GM12864 (cell line): ENCODE measurements at regions not wholly inside any gene's neighbourhood (a gene's known extent, or its start where the extent isn't known, plus 50 kb on each side); places are given as distances from the start of the nearest gene placed in this dataset.

Source experiments
- DNase-seq: peaks from one replicate; pipeline ENCODE4 v3.0.0-alpha.2; 2011; ENCODE audit warnings: low read depth
- H3K4me3 ChIP-seq: 2 replicates; pipeline ENCODE4 v1.5.1; 2011; ENCODE audit warnings: mild to moderate bottlenecking, low read depth, low read length, control low read depth
- TF ChIP-seq, protein P1 (sequence below): IDR thresholded peaks from 2 replicates; pipeline ENCODE4 v1.5.1; 2011; ENCODE audit warnings: low read depth, mild to moderate bottlenecking, moderate library complexity, low read length, control low read depth, inconsistent platforms; ENCODE audit errors: missing control alignments

GRCh38 chr7:41870461-41871138 lies 167.7 kb upstream of the INHBA start:
- TF ChIP-seq, protein P1, sequence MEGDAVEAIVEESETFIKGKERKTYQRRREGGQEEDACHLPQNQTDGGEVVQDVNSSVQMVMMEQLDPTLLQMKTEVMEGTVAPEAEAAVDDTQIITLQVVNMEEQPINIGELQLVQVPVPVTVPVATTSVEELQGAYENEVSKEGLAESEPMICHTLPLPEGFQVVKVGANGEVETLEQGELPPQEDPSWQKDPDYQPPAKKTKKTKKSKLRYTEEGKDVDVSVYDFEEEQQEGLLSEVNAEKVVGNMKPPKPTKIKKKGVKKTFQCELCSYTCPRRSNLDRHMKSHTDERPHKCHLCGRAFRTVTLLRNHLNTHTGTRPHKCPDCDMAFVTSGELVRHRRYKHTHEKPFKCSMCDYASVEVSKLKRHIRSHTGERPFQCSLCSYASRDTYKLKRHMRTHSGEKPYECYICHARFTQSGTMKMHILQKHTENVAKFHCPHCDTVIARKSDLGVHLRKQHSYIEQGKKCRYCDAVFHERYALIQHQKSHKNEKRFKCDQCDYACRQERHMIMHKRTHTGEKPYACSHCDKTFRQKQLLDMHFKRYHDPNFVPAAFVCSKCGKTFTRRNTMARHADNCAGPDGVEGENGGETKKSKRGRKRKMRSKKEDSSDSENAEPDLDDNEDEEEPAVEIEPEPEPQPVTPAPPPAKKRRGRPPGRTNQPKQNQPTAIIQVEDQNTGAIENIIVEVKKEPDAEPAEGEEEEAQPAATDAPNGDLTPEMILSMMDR = no peak
- no peak overlapping the region for H3K4me3 ChIP-seq
- no peak for DNase-seq

DNA sequence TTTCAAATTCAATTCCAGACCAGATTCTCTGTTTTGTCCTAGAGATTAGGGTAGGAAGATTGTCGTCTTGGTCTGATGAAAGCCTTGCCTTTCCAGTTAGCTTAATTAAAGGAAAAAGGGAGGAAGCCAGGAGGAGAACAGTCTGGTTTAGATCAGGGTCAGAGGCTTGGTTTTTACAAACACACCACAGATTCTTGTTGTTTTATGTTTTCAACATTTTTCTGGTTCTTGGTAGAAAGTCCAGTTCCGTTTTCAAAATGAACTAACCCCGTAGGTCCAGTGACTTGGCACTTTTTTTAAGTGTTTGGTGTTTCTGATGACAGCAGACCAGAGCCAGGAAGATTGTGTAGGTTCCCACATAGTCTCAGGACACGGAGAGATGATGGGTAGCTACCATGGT lies 167.1 kb upstream of the INHBA start:
- TF ChIP-seq, protein P1 = no peak
- DNase-seq = no peak
- H3K4me3 ChIP-seq = no peak overlapping the region

GRCh38 chr7:41869596-41869995 lies 166.7 kb upstream of the INHBA start:
- DNase-seq = no peak
- H3K4me3 ChIP-seq = no peak overlapping the region

DNA sequence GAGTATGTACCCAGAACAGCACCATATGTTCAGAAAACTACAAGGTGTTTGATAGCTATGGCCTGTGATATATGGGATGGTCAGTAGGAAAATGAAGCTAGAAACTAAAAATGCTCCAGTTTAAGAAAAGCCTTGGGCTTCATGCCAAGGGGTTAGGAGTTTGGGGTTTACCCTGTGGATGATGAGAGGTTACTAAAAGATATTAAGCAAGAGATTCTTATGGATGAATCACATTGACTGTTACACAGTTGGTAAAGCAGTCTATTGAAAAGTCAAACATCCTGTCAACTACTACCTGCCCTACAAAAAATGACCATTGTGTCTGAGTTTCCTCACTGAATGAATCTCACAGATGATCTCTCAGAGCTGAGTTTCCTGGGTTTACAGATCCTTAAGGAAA lies 166.2 kb upstream of the INHBA start:
- TF ChIP-seq, protein P1 = no peak
- H3K4me3 ChIP-seq = no peak overlapping the region
- DNase-seq = no peak

More at GRCh38 chr7:41869596-41869995, 166.7 kb upstream of the INHBA start:
- TF ChIP-seq, protein P1 = no peak

DNA sequence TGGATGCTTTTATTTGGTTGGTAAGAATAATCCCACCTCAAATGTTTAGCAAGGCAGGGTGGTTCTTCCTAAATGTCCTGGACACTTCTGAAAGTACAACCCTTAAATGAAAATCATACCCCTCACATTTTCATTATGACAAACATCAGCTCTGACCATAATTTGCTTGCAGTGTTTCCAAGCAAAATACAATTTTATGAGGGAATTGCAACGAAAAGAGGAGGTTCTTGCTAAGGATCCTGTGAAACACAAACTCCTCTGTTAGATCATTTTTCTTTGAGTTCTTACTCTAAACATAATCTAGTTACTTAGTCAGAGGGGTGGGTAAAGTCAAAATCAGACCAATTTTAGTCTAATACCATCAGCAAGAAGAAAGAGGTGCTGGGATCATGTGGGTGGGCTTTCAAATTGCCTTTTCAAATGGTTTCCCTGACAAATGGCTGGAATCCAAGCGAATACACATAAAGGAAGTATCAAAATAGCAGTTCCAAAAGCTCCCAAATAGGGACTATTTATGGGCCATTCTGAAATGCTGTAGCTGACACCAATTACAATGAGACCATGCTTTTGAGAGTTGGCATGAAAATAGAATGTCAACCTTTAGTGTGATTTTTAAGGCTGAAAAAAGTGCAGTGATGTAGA lies 164.9 kb upstream of the INHBA start:
- TF ChIP-seq, protein P1 = no peak
- DNase-seq = no peak
- no peak overlapping the region for H3K4me3 ChIP-seq

GRCh38 chr7:41862261-41862660 lies 159.4 kb upstream of the INHBA start:
- H3K4me3 ChIP-seq = no peak overlapping the region
- TF ChIP-seq, protein P1 = no peak
- no peak for DNase-seq

DNA sequence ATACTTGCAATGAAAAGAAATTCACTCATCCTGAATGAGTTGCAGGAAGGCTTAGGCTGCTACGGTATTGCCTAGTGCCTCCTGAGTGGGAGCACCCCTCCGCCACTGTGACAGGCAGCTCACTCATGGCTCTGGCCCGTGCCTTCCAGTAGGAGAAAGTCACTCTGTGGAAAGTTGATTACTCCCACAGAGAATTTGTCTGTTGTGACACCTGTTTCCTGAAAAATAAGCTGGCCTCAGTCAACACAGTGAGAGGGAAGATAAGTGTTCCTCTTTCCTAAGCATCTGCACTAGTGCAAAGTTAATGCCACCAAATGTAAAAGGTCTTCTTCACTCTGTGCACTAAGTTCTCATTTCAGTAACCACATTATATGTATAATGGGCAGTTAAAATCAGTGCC lies 158.8 kb upstream of the INHBA start:
- H3K4me3 ChIP-seq = no peak overlapping the region
- DNase-seq = no peak
- TF ChIP-seq, protein P1 = no peak
